Right ventricle myocardium superior (tissue), 1 donor: ENCODE measurements at regions not wholly inside any gene's neighbourhood (a gene's known extent, or its start where the extent isn't known, plus 50 kb on each side); places are given as distances from the start of the nearest gene placed in this dataset.
"Not testable (repeated sequence)": the region's sequence is repeated elsewhere in the genome, so short reads cannot be mapped to it uniquely, and the experiment has no call there.

Experiments
- ATAC-seq: fragments of 200-7000 bp; cut with Tn5 transposase; one replicate; pipeline ENCODE4 v1.9.1; 2020; ENCODE audit warnings: mild to moderate bottlenecking; ENCODE audit not compliant: poor library complexity
- DNase-seq: peaks from one replicate; pipeline ENCODE4 v3.0.0-alpha.2; 2020
- intact Hi-C: fragments of 100-400 bp; cut with DNase I; formaldehyde crosslinking; loops from one replicate; pipeline ENCODE4 v1.11.2; 2022
- donor health status: DM: no; HTN: yes; CAD: no; lungs with severe emphysema.

DNA sequence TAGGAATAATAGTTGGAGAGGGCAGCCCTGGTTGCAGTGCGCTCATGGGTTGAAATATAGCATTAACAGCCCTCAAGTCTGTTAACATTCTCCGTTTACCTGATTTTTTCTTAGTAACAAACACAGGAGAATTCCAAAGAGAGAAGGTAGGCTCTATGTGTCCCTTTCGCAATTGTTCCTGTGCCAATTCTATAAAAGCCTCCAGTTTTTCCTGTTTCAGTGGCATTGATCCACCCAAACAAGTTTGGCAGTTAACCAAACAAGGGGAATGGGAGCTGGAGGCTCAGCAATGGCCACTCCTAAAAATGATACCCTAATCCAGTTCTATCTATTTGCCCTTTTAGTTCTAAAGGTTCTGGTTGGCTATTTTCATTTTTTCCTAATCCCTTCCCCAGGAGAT is 151.6 kb downstream of the ZNF486 start:
- intact Hi-C loops, result no loop called here
- no peak for DNase-seq

DNA sequence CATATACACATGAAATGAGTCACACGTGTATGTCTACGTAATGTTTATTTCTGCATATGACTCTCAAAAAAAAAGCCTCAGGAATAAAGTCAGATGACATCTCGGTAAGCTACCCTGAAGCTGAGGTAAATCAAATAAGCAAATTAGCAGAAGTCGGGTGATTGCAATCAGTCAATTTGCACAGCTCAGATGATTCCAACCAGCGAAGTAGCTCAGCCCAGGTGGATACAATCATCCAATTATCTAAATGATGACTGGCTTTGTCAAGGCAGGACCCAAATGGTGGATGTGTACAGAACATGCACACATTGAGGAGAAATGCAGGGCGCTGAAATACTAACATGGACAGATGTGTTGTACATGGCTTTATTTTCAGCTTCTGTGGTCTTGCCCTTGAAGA is 148.5 kb downstream of the ZNF486 start:
- ATAC-seq (no peak), DNase-seq (no peak)
- intact Hi-C loops, result no loop called here

More for the DNA sequence above, 151.6 kb downstream of the ZNF486 start:
- no peak for ATAC-seq

DNA sequence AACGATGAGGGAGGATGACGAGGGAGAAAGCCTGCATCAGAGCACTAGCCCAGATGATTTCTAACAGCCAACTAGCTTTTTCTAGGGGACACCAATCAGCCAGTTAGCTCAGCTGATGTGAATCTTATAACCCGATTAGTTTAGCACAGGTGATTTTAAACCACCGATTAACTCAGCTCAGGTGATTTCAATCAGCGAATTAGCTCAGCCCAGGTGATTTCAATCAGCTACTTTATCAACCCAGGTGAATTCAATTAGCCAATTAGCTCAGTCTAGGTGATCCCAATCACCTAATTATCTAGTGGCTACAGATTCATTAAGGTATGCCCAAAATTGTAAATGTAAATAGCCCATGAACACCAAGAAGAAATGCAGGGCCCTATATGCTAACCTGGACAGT is 146.9 kb downstream of the ZNF486 start:
- ATAC-seq (no peak), DNase-seq (no peak)
- intact Hi-C loops, result no loop called here

DNA sequence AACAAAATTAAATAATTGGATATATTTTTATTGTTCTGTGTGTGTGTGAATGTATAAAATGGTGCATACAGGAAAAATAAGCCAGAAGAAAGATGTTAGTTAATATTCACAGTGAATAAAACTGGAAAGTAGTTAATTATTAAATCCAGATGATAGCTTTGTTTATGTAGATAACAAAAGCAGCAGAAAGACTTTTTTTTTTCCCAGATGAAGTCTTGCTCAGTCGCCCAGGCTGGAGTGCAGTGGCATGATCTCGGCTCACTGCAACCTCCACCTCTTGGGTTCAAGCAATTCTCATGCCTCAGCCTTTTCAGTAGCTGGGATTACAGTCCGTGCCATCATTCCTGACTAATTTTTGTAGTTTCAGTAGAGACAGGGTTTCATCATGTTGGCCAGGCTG is 140.1 kb downstream of the ZNF486 start:
- no peak for DNase-seq
- intact Hi-C loops, result no loop called here
- no peak for ATAC-seq

DNA sequence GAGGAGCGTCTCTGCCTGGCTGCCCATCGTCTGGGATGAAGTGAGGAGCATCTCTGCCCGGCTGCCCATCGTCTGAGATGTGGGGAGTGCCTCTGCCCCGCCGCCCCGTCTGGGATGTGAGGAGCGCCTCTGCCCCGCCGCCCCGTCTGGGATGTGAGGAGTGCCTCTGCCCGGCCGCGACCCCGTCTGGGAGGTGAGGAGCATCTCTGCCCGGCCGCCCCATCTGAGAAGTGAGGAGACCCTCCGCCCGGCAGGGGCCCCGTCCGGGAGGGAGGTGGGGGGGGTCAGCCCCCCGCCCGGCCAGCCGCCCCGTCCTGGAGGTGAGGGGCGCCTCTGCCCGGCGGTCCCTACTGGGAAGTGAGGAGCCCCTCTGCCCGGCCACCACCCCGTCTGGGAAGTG is 129.3 kb downstream of the ZNF486 start:
- not testable (repeated sequence) for ATAC-seq

DNA sequence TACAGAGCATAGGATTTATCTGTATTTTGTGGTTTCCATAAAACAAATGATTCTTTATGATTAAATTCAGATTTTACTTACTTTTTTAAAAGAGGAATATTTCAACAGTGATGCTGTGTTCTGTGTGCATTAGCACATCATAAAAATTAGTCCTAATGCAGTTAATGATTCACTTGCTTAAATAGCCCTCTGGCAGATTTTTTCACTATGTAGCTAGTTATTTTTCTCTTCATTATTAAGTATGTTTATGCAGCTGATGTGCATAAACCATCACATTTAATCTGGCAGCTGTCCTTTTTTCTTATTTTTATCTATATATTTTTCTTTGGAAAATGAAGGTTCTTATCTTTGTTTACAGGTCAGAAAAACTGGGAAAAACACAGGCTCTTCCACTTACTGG is 127.2 kb downstream of the ZNF486 start:
- DNase-seq (no peak), ATAC-seq (no peak)
- intact Hi-C loops, result no loop called here

More for the DNA sequence above, 129.3 kb downstream of the ZNF486 start:
- DNase-seq, intact Hi-C loops: not testable (repeated sequence)

DNA sequence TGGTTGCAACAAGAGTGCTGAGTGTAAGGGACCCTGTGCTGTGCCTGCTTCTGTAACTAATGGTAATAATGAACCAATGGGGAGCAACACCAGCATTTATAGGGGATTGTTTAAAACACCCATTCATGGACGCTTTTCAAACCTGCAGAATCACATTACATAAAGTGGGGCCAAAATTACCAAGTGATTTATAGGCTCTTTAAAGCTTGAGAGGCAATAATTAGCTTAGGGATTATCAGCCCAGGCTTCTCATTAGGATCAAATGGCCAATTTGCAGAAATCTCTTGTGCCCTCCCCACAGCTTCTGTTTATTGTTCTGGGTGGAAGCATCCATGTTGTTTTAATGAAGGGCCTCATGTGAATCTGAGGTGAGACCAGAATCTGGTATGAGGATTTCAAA is 125.5 kb downstream of the ZNF486 start:
- intact Hi-C loops, ATAC-seq: not testable (repeated sequence)

DNA sequence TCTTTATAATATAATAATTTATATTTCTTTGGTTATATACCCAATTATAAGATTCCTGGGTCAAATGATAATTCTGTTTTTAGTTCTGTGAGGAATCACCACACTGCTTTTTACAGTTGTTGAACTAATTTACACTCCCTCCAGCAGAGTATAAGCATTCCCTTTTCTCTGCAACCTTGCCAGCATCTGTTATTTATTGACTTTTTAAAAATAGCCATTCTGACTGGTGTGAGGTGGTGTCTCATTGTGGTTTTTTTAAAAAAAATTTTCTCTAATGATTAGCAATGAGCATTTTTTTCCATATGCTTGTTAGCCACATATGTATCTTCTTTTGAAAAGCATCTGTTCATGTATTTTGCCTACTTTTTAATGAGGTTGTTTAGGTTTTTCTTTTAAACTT is 122.2 kb downstream of the ZNF486 start:
- ATAC-seq (no peak), DNase-seq (no peak)
- intact Hi-C loops, result no loop called here

More for the DNA sequence above, 125.5 kb downstream of the ZNF486 start:
- DNase-seq, result not testable (repeated sequence)

DNA sequence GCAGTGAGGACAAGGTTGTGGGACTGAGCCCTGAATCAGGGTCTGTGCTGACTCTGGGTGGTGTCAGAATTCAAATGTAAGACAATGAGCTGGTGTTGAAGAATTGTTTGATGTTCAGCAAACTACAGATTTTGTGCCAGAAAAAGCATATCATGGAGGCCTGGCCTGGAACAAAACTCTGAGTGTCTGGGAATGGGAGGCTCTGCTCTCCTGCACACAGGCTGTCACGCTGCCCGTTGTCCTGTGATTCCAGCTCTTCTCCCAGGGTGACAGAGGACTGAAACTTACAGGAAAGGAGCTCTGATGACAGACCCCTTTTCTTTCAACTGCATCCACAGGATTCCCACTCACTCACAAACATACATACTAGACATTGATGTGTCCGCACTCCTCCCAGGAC is 120.1 kb downstream of the ZNF486 start:
- intact Hi-C loops, result no loop called here
- no peak for DNase-seq
- no peak for ATAC-seq

DNA sequence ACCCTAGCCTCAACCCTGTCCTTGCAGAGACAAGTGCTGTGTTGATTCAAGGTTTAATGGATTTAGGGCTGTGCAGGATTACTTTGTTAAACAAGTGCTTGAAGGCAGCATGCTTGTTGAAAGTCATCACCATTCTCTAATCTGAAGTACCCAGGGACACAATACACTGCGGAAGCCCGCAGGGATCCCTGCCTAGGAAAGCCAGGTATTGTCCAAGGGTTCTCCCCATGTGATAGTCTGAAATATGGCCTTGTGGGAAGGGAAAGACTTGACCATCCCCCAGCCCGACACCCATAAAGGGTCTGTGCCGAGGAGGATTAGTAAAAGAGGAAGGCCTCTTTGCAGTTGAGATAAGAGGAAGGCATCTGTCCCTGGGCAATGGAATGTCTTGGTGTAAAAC is 118.9 kb downstream of the ZNF486 start:
- DNase-seq, ATAC-seq, intact Hi-C loops: not testable (repeated sequence)

DNA sequence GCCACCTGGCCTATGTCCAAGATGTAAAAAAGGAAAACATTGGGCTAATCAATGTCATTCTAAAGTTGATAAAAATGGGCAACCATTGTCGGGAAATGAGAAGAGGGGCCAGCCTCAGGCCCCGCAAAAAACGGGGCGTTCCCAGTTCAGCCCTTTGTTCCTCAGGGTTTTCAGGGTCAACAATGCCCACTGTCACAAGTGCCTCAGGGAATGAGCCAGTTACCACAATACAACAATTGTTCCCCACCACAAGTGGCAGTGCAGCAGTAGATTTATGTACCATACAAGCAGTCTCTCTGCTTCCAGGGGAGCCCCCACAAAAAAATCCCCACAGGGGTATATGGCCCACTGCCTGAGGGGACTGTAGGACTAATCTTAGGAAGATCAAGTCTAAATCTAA is 112.5 kb downstream of the ZNF486 start:
- DNase-seq (no peak), ATAC-seq (no peak)
- intact Hi-C loops, result no loop called here

DNA sequence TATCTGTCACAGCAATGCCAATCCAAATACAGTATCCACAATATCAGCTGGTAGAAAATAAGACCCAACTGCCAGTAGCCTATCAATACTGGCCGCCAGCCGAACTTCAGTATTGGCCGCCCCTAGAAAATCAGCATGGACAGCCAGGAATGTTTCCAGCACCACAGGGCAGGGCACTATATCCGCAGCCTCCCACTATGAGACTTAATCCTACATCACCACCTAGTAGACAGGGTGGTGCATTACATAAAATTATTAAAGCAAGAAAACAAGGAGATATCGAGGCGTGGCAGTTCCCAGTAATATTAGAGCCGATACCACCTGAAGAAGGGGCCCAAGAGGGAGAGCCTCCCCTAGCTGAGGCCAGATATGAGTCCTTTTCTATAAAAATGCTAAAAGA is 111.3 kb downstream of the ZNF486 start:
- DNase-seq (no peak), ATAC-seq (no peak)
- intact Hi-C loops, result no loop called here

DNA sequence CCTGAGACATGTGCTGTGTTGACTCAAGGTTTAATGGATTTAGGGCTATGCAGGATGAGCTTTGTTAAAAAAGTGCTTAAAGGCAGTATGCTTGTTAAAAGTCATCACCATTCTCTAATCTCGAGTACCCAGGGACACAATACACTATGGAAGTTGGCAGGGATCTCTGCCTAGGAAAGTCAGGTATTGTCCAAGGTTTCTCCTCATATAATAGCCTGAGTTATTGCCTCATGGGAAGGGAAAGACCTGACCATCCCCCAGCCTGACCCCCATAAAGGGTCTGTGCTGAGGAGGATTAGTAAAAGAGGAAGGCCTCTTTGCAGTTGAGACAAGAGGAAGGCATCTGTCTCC is 109.7 kb downstream of the ZNF486 start:
- ATAC-seq, intact Hi-C loops, DNase-seq: not testable (repeated sequence)

DNA sequence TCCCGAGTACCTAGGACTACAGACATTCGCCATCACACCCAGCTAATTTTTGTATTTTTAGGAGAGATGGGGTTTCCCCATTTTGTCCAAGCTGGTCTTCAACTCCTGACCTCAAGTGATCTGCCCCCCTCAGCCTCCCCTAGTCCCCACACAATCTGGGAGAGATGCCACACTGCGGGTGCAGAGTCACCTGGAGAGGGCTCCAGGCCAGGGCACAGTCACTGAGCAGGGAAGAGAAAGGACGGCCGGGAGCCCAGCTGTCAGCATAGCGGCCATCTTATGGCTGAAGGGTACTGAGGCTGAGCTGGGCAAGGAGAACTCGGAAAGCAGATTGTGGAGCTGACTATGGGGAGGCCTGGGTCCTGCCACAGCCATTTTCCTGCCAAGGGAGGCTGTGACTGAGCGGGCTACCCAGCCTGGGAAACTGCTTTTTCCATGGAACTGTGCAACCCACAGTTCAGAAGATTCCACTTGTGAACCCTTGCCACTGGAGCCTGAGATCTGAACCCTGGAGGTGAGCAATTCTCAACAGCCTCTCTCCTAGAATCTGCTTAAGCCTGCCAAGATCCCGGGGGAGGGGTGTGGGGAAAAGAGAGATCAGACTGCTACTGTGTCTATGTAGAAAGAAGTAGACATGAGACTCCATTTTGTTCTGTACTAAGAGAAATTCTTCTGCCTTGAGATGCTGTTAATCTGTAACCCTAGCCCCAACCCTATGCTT is 109.2 kb downstream of the ZNF486 start:
- intact Hi-C loops, result no loop called here
- no peak for DNase-seq
- no peak for ATAC-seq

DNA sequence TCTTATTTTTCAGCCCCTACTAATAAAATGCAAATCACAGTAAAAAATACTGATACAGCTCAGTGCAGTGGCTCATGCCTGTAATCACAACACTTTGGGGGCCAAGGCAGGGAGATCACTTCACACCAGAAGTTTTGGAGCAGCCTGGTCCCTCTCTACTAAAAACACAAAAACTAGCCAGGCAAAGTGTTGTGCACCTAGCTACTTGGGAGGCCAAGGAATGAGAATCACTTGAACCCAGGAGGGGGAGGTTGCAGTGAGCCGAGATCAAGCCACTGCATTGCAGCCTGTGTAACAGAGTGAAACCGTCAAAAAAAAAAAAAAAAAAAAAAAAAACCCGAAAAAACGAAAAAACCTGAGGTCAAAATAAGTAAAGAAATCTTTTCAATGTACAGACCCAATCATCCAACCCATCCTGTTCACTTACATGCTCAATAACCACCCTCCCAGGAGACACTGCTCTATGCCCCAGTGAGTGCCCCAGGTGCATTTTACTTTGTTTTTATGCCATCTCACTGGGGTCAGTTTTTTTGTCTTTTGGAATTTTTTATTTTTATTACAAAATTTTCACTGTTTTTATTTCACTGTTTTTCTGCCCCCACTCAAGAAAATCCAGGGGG is 107.0 kb downstream of the ZNF486 start:
- intact Hi-C loops, result no loop called here
- ATAC-seq (no peak), DNase-seq (no peak)

DNA sequence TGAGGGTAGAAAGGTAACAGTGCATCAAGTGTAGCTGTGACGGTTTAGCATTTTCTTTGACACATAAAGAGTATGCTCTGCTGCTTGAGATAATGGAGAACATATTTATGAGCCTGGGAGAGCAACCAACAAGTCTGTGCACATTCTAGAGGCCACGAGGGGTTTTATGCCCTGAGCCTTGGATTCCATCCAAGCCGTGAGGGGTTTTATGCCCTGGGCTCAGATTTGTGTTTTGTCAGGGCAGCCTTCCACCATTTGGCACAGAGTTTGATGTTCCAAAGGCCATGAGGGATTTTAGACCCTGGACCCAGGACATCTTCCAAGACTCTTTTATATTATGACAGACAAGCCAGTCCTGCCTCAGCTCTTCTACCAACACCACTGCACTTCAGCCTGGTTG is 106.4 kb downstream of the ZNF486 start:
- DNase-seq, result no peak
- no peak for ATAC-seq
- intact Hi-C loops, result no loop called here

DNA sequence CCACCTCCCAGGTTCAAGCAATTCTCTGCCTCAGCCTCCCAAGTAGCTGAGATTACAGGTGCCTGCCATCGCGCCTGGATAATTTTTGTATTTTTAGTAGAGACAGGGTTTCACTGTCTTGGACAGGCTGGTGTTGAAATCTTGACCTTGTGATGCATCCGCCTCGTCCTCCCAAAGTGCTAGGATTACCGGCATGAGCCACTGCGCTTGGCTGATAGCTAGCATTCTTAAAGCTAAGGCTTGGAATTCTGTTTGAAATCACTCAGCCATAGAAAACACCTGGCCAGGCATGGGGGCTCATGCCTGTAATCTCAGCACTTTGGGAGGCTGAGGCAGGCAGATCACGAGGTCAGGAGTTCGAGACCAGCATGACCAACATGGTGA is 105.6 kb downstream of the ZNF486 start:
- ATAC-seq, intact Hi-C loops, DNase-seq: not testable (repeated sequence)

DNA sequence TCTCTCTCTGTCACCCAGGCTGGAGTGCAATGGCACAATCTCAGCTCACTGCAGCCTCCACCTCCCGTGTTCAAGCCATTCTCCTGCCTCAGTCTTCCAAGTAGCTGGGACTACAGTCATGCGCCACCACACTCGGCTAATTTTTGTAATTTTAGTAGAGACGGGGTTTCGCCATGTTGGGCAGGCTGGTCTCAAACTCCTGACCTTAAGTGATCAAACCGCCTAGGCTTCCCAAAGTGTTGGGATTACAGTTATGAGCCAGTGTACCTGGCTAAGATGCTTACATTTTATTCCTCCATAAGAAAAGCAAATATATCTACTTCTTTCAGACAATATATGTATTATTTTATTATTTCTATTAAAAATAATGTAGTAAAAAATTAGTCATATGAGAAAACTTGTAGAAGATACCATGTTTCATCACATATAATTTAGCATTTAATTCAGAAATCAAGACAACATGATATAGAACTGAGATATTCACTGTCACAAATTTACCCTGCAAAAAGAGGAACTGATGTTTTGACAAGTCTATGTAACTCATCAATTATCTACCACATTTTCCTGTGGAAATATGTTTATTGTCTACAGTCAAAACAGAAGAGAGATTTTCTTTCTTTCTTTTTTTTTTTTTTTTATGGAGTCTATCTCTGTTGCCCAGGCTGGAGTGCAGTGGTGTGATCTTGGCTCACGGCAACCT is 105.1 kb downstream of the ZNF486 start:
- ATAC-seq, intact Hi-C loops, DNase-seq: not testable (repeated sequence)

DNA sequence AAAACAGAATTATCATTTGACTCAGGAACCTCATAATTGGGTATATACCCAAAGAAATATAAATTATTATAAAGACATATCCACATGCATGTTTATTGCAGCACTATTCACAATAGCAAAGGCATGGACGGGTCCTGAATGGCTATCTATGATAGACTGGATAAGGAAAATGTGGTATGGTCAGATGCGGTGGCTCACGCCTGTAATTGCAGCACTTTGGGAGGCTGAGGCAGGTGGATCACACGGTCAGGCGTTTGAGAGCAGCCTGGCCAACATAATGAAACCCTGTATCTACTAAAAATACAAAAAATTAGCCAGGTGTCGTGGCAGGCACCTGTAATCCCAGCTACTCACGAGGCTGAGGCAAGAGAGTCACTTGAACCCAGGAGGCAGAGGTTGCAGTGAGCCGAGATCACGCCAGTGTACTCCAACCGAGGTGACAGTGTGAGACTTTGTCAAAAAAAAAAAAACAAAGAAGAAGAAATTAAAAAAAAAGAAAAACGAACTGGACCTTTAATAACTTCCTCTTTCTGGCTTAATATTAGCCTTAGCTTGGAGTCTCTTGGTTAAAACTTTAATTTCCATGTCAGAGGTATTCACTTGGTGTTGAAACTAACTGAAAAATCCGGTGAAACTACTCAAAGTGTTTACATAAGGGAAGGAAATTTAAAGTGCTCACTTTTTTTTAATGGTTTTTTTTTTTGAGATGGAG is 104.4 kb downstream of the ZNF486 start:
- intact Hi-C loops, result no loop called here
- ATAC-seq, result no peak
- DNase-seq, result no peak
